Neural cell (in vitro differentiated cells): ENCODE measurements at regions not wholly inside any gene's neighbourhood (a gene's known extent, or its start where the extent isn't known, plus 50 kb on each side); places are given as distances from the start of the nearest gene placed in this dataset.

Experiments used
- H2AFZ ChIP-seq: fragments of 200-600, 300-800 bp; sonication (generic), shearing (Covaris generic); 2 replicates; pipeline ENCODE4 v1.6.0; 2014; ENCODE audit warnings: low read depth, mild to moderate bottlenecking, antibody characterized with exemption, low read length, moderate library complexity
- H3F3A ChIP-seq: fragments of 200-600 bp; shearing (Covaris generic); 2 replicates; pipeline ENCODE4 v1.6.1; 2016; ENCODE audit warnings: mild to moderate bottlenecking, moderate library complexity, mixed read lengths, antibody characterized with exemption, low read length; ENCODE audit not compliant: insufficient read depth, poor library complexity, severe bottlenecking
- H3K27ac ChIP-seq: fragments of 200-600, 300-800 bp; sonication (generic), shearing (Covaris generic); 2 replicates; pipeline ENCODE4 v1.5.1; 2014; ENCODE audit warnings: mild to moderate bottlenecking, low read length, moderate library complexity
- H3K27me3 ChIP-seq: fragments of 300-800, 200-600 bp; sonication (generic), shearing (Covaris generic); 2 replicates; pipeline ENCODE4 v1.6.0; 2014; ENCODE audit warnings: mild to moderate bottlenecking, low read depth, low read length, moderate library complexity; ENCODE audit not compliant: insufficient read depth
- H3K36me3 ChIP-seq: fragments of 300-800, 200-600 bp; sonication (generic), shearing (Covaris generic); 2 replicates; pipeline ENCODE4 v1.5.1; 2014; ENCODE audit warnings: mild to moderate bottlenecking, antibody characterized with exemption, low read length, moderate library complexity; ENCODE audit not compliant: insufficient read depth
- H3K4me2 ChIP-seq: fragments of 300-800, 200-600 bp; sonication (generic), shearing (Covaris generic); 2 replicates; pipeline ENCODE4 v1.6.0; 2014; ENCODE audit warnings: mild to moderate bottlenecking, low read length
- H3K4me3 ChIP-seq: fragments of 300-800, 200-600 bp; sonication (generic), shearing (Covaris generic); 2 replicates; pipeline ENCODE4 v1.5.1; 2014; ENCODE audit warnings: mild to moderate bottlenecking, low read length, moderate library complexity
- H3K79me2 ChIP-seq: fragments of 200-600 bp; shearing (Covaris generic); replicated peaks from 2 replicates; pipeline ENCODE4 v1.6.0; 2014; ENCODE audit warnings: mild to moderate bottlenecking, low read length, moderate library complexity; ENCODE audit not compliant: insufficient read depth
- H3K9ac ChIP-seq: fragments of 300-800, 200-600 bp; sonication (generic), shearing (Covaris generic); 2 replicates; pipeline ENCODE4 v1.6.1; 2016; ENCODE audit warnings: mild to moderate bottlenecking, low read length, mixed read lengths
- H3K9me2 ChIP-seq: fragments of 200-600 bp; shearing (Covaris generic); 2 replicates; pipeline ENCODE4 v1.6.1; 2016; ENCODE audit warnings: mild to moderate bottlenecking, low read length, mixed read lengths; ENCODE audit not compliant: insufficient read depth
- H3K9me3 ChIP-seq: fragments of 200-600, 300-800 bp; sonication (generic), shearing (Covaris generic); 2 replicates; pipeline ENCODE4 v1.6.1; 2016; ENCODE audit warnings: mild to moderate bottlenecking, mixed run types, low read length, moderate library complexity, mixed read lengths
- H4K20me1 ChIP-seq: fragments of 200-600 bp; shearing (Covaris generic); 2 replicates; pipeline ENCODE4 v1.6.1; 2016; ENCODE audit warnings: mild to moderate bottlenecking, mixed run types; ENCODE audit not compliant: insufficient read depth
- EP300 ChIP-seq: fragments of 450-650 bp; conservative IDR thresholded peaks from 2 replicates; pipeline ENCODE4 v1.6.1; 2014; ENCODE audit warnings: antibody characterized with exemption, mild to moderate bottlenecking, moderate library complexity; ENCODE audit not compliant: poor library complexity, severe bottlenecking
- EZH2 ChIP-seq: fragments of 200-600, 300-800 bp; shearing (Covaris generic), sonication (generic); IDR thresholded peaks from 2 replicates; pipeline ENCODE4 v1.6.1; 2014; ENCODE audit warnings: antibody characterized with exemption, low read length, borderline replicate concordance, mild to moderate bottlenecking; ENCODE audit not compliant: insufficient read depth, poor library complexity, severe bottlenecking
- MXI1 ChIP-seq: fragments of 450-650 bp; conservative IDR thresholded peaks from 2 replicates; pipeline ENCODE4 v1.6.1; 2014; ENCODE audit warnings: antibody characterized with exemption, mild to moderate bottlenecking; ENCODE audit not compliant: poor library complexity, severe bottlenecking
- POLR2AphosphoS5 ChIP-seq: IDR thresholded peaks from 2 replicates; pipeline ENCODE4 v1.6.1; 2012
- RAD21 ChIP-seq: fragments of 450-650 bp; conservative IDR thresholded peaks from 2 replicates; pipeline ENCODE4 v1.6.1; 2014; ENCODE audit warnings: antibody characterized with exemption, mild to moderate bottlenecking, moderate library complexity
- SMC3 ChIP-seq: fragments of 450-650 bp; conservative IDR thresholded peaks from 2 replicates; pipeline ENCODE4 v1.6.1; 2014; ENCODE audit warnings: antibody characterized with exemption, mild to moderate bottlenecking, moderate library complexity; ENCODE audit not compliant: poor library complexity
- TAF1 ChIP-seq: IDR thresholded peaks from 2 replicates; pipeline ENCODE4 v1.6.1; 2012; ENCODE audit warnings: low read depth
- TF ChIP-seq, protein P1 (sequence below): IDR thresholded peaks from 2 replicates; pipeline ENCODE4 v1.6.1; 2012; ENCODE audit warnings: borderline replicate concordance
- TF ChIP-seq, protein P2 (sequence below): fragments of 450-650 bp; IDR thresholded peaks from 2 replicates; pipeline ENCODE4 v1.5.1; 2014; ENCODE audit warnings: antibody characterized with exemption, mild to moderate bottlenecking, moderate library complexity; ENCODE audit not compliant: poor library complexity, severe bottlenecking

DNA sequence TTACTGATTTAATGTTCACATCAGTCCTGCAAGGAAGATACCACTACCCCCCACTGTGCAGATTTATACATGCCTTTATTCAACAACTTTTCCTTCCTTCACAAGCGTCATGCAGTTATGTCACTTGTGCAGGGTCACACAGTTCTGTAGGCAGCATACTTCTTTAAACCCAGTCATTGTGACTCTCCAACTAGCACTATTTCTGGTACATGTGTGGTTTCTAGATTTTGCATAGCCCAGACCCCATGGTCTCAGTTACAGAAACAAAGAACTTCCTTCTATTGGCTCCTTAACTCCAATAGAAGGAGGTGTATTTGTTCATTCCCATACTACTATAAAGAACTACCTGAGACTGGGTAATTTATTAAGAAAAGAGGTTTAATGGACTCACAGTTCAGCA is 333.1 kb downstream of the ZNF516 start:
- no peak overlapping the region for H3K4me3 ChIP-seq
- H3F3A ChIP-seq: no peaks in the 10 kb centered on the region
- H3K9me2 ChIP-seq: no peaks in the 10 kb centered on the region
- H2AFZ ChIP-seq: no peak overlapping the region
- H3K4me2 ChIP-seq: no peak overlapping the region
- TF ChIP-seq, protein P1, sequence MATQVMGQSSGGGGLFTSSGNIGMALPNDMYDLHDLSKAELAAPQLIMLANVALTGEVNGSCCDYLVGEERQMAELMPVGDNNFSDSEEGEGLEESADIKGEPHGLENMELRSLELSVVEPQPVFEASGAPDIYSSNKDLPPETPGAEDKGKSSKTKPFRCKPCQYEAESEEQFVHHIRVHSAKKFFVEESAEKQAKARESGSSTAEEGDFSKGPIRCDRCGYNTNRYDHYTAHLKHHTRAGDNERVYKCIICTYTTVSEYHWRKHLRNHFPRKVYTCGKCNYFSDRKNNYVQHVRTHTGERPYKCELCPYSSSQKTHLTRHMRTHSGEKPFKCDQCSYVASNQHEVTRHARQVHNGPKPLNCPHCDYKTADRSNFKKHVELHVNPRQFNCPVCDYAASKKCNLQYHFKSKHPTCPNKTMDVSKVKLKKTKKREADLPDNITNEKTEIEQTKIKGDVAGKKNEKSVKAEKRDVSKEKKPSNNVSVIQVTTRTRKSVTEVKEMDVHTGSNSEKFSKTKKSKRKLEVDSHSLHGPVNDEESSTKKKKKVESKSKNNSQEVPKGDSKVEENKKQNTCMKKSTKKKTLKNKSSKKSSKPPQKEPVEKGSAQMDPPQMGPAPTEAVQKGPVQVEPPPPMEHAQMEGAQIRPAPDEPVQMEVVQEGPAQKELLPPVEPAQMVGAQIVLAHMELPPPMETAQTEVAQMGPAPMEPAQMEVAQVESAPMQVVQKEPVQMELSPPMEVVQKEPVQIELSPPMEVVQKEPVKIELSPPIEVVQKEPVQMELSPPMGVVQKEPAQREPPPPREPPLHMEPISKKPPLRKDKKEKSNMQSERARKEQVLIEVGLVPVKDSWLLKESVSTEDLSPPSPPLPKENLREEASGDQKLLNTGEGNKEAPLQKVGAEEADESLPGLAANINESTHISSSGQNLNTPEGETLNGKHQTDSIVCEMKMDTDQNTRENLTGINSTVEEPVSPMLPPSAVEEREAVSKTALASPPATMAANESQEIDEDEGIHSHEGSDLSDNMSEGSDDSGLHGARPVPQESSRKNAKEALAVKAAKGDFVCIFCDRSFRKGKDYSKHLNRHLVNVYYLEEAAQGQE: no peak
- no peaks in the 10 kb centered on the region for H3K27me3 ChIP-seq
- no peaks in the 10 kb centered on the region for H3K9me3 ChIP-seq
- H3K9ac ChIP-seq: no peak overlapping the region
- no peak overlapping the region for H3K27ac ChIP-seq
- no peaks in the 10 kb centered on the region for H4K20me1 ChIP-seq
- H3K36me3 ChIP-seq: no peaks in the 10 kb centered on the region
- H3K79me2 ChIP-seq: no peaks in the 10 kb centered on the region

DNA sequence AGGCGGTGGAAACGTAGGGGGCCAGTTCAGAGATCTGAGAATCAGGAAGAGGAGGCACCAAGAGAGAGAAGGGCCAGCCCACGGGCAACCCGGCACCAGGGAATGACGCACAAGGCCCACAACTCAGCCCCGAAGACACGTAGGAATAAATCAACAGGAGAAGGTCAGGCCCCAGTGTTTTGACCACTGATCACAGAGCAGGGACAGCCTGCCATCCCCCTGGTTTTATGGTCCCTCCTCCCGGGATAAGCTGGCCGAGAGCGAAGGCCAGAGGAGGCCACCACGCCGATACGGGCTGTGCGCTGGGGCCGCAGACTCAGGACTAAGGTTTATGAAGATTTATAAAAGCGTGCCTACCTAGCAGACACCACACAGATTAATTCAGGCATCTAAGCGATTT is 341.4 kb downstream of the ZNF516 start:
- no peak overlapping the region for H3K9ac ChIP-seq
- H3K27me3 ChIP-seq: no peaks in the 10 kb centered on the region
- H3K9me3 ChIP-seq: no peaks in the 10 kb centered on the region
- no peaks in the 10 kb centered on the region for H3K79me2 ChIP-seq
- H3K27ac ChIP-seq: no peak overlapping the region
- no peaks in the 10 kb centered on the region for H3K9me2 ChIP-seq
- no peak overlapping the region for H3K4me3 ChIP-seq
- no peak for TF ChIP-seq SMC3
- TF ChIP-seq EZH2: no peak
- TF ChIP-seq, protein P1: no peak
- TF ChIP-seq, protein P2, sequence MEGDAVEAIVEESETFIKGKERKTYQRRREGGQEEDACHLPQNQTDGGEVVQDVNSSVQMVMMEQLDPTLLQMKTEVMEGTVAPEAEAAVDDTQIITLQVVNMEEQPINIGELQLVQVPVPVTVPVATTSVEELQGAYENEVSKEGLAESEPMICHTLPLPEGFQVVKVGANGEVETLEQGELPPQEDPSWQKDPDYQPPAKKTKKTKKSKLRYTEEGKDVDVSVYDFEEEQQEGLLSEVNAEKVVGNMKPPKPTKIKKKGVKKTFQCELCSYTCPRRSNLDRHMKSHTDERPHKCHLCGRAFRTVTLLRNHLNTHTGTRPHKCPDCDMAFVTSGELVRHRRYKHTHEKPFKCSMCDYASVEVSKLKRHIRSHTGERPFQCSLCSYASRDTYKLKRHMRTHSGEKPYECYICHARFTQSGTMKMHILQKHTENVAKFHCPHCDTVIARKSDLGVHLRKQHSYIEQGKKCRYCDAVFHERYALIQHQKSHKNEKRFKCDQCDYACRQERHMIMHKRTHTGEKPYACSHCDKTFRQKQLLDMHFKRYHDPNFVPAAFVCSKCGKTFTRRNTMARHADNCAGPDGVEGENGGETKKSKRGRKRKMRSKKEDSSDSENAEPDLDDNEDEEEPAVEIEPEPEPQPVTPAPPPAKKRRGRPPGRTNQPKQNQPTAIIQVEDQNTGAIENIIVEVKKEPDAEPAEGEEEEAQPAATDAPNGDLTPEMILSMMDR: no peak
- TF ChIP-seq EP300: no peak
- no peak for TF ChIP-seq RAD21
- no peak for TF ChIP-seq MXI1
- TF ChIP-seq TAF1: no peak
- no peak for TF ChIP-seq POLR2AphosphoS5
- H3K36me3 ChIP-seq: no peaks in the 10 kb centered on the region
- H2AFZ ChIP-seq: no peak overlapping the region
- no peaks in the 10 kb centered on the region for H4K20me1 ChIP-seq
- no peak overlapping the region for H3K4me2 ChIP-seq
- no peaks in the 10 kb centered on the region for H3F3A ChIP-seq
